Endodermal cell (in vitro differentiated cells): ENCODE measurements at regions not wholly inside any gene's neighbourhood (a gene's known extent, or its start where the extent isn't known, plus 50 kb on each side); places are given as distances from the start of the nearest gene placed in this dataset.

ENCODE experiments used
- DNase-seq: peaks from one replicate; pipeline ENCODE4 v3.0.0-alpha.2; 2017
- H3K27ac ChIP-seq: 2 replicates; pipeline ENCODE4 v1.5.1; 2013; ENCODE audit warnings: mild to moderate bottlenecking, low read depth, low read length, moderate library complexity
- H3K27me3 ChIP-seq: 2 replicates; pipeline ENCODE4 v1.6.1; 2013; ENCODE audit warnings: mild to moderate bottlenecking, low read length, moderate library complexity; ENCODE audit not compliant: insufficient read depth, control insufficient read depth, poor library complexity, severe bottlenecking
- H3K36me3 ChIP-seq: 2 replicates; pipeline ENCODE4 v1.7.0; 2013; ENCODE audit warnings: mild to moderate bottlenecking, low read length, moderate library complexity; ENCODE audit not compliant: control insufficient read depth, insufficient read depth
- H3K4me1 ChIP-seq: one replicate; pipeline ENCODE4 v1.7.0; 2013; ENCODE audit warnings: low read length; ENCODE audit not compliant: control insufficient read depth, insufficient read depth
- H3K4me3 ChIP-seq: 2 replicates; pipeline ENCODE4 v1.5.1; 2013; ENCODE audit warnings: mild to moderate bottlenecking, low read length, moderate library complexity
- H3K9ac ChIP-seq: 2 replicates; pipeline ENCODE4 v1.6.1; 2013; ENCODE audit warnings: mild to moderate bottlenecking, low read length, moderate library complexity; ENCODE audit not compliant: poor library complexity, severe bottlenecking; ENCODE audit errors: extremely low read depth
- H3K9me3 ChIP-seq: 2 replicates; pipeline ENCODE4 v1.6.1; 2013; ENCODE audit warnings: mild to moderate bottlenecking, low read length, moderate library complexity; ENCODE audit not compliant: control insufficient read depth
- H3K27ac Mint-ChIP-seq: 2 replicates; pipeline ENCODE4 v1.8.0; 2020; ENCODE audit warnings: mixed read lengths
- H3K27me3 Mint-ChIP-seq: 2 replicates; pipeline ENCODE4 v1.8.0; 2021; ENCODE audit warnings: mild to moderate bottlenecking, mixed read lengths; ENCODE audit not compliant: insufficient read depth
- H3K36me3 Mint-ChIP-seq: 2 replicates; pipeline ENCODE4 v1.8.0; 2020; ENCODE audit warnings: low read depth, mixed read lengths
- H3K4me1 Mint-ChIP-seq: 2 replicates; pipeline ENCODE4 v1.8.0; 2020; ENCODE audit warnings: mixed read lengths
- H3K4me3 Mint-ChIP-seq: 2 replicates; pipeline ENCODE4 v1.8.0; 2020; ENCODE audit warnings: mild to moderate bottlenecking, moderate library complexity, mixed read lengths
- H3K9me3 Mint-ChIP-seq: 2 replicates; pipeline ENCODE4 v1.8.0; 2020; ENCODE audit warnings: mild to moderate bottlenecking, mixed read lengths
- CTCF ChIP-seq: fragments of 200-600 bp; sonication (generic); conservative IDR thresholded peaks from 2 replicates; pipeline ENCODE4 v1.5.0; 2021; ENCODE audit warnings: antibody characterized with exemption, mild to moderate bottlenecking
- WGBS, 2 experiments: methylation state at CpG; one replicate each; pipeline versions ENCODE4 v1.1.5 to v1.1.7; 2013; ENCODE audit warnings: missing lambda C conversion rate in 2 of 2, mixed read lengths in 1 of 2; ENCODE audit not compliant: insufficient coverage in 1 of 2, insufficient read length in 1 of 2; 5-methylcytosine and 5-hydroxymethylcytosine counted together

- H3K27ac Mint-ChIP-seq = no peak overlapping the region
- H3K4me3 Mint-ChIP-seq = no peak overlapping the region
- peak; percentile 80 for TF ChIP-seq CTCF
- Histone ChIP-seq H3K4me1 (peaks cover 6% of the 10 kb centered on the region), H3K4me3 (no peak overlapping the region), H3K9ac (no peak overlapping the region), H3K9me3 (no peaks in the 10 kb centered on the region), H3K27ac (no peak overlapping the region), H3K36me3 (no peaks in the 10 kb centered on the region), H3K27me3 (no peaks in the 10 kb centered on the region)
- H3K27me3 Mint-ChIP-seq = no peaks in the 10 kb centered on the region
- no peaks in the 10 kb centered on the region for H3K36me3 Mint-ChIP-seq
- no peaks in the 10 kb centered on the region for H3K9me3 Mint-ChIP-seq
- DNase-seq = no peak
- peaks cover 15% of the 10 kb centered on the region for H3K4me1 Mint-ChIP-seq
Observed at GRCh38 chr5:28779161-28779754, 1740.9 kb upstream of the CDH9 start.

GRCh38 chr5:28770307-28770706 is 1731.9 kb upstream of the CDH9 start:
- H3K27me3 ChIP-seq = no peaks in the 10 kb centered on the region
- H3K4me1 ChIP-seq = no peaks in the 10 kb centered on the region
- no peak for DNase-seq
- H3K27ac ChIP-seq = no peak overlapping the region
- no peak overlapping the region for H3K4me3 ChIP-seq
- Mint-ChIP-seq H3K27ac (no peak overlapping the region), H3K4me3 (no peak overlapping the region), H3K9me3 (no peaks in the 10 kb centered on the region), H3K27me3 (no peaks in the 10 kb centered on the region), H3K4me1 (no peaks in the 10 kb centered on the region), H3K36me3 (no peaks in the 10 kb centered on the region)
- H3K36me3 ChIP-seq = no peaks in the 10 kb centered on the region
- no peaks in the 10 kb centered on the region for H3K9me3 ChIP-seq
- no peak for TF ChIP-seq CTCF
- WGBS, 2 experiments = 93% methylated on average over 3 of the region's 4 CpGs; no CpG with 5 or more reads in 1 of the 2 experiments
- no peak overlapping the region for H3K9ac ChIP-seq

GRCh38 chr5:28766565-28767158 is 1728.3 kb upstream of the CDH9 start:
- no peaks in the 10 kb centered on the region for H3K36me3 ChIP-seq
- no peak overlapping the region for H3K9ac ChIP-seq
- WGBS, 2 experiments = 50% methylated on average over 1 of the region's 2 CpGs; no CpG with 5 or more reads in 1 of the 2 experiments
- no peak overlapping the region for H3K27ac ChIP-seq
- DNase-seq = no peak
- no peaks in the 10 kb centered on the region for H3K9me3 ChIP-seq
- no peaks in the 10 kb centered on the region for H3K9me3 Mint-ChIP-seq
- H3K4me3 Mint-ChIP-seq = no peak overlapping the region
- H3K27me3 Mint-ChIP-seq = no peaks in the 10 kb centered on the region
- peaks cover 5% of the 10 kb centered on the region for H3K4me1 Mint-ChIP-seq
- peak; percentile 85 for TF ChIP-seq CTCF
- H3K27me3 ChIP-seq = no peaks in the 10 kb centered on the region
- H3K36me3 Mint-ChIP-seq = no peaks in the 10 kb centered on the region
- no peak overlapping the region for H3K27ac Mint-ChIP-seq
- no peaks in the 10 kb centered on the region for H3K4me1 ChIP-seq
- H3K4me3 ChIP-seq = no peak overlapping the region
